ENCODE measurements at regions not wholly inside any gene's neighbourhood (a gene's known extent, or its start where the extent isn't known, plus 50 kb on each side); places are given as distances from the start of the nearest gene placed in this dataset.
"Not testable (repeated sequence)": the region's sequence is repeated elsewhere in the genome, so short reads cannot be mapped to it uniquely, and the experiment has no call there.

GRCh38 chr1:217977943-217978342, 307.1 kb upstream of the RRP15 start:
- Mint-ChIP-seq H3K27ac (no peak overlapping the region), H3K9me3 (peaks cover 10% of the 10 kb centered on the region), H3K4me3 (no peak overlapping the region), H3K4me1 (ENCODE audit: low read depth) (no peaks in the 10 kb centered on the region), H3K27me3 (no peaks in the 10 kb centered on the region), H3K36me3 (no peaks in the 10 kb centered on the region)
- intact Hi-C loops (cut with micrococcal nuclease) = no loop called here
- ChIA-PET CTCF (no interaction called here), POLR2A (no interaction called here)
- DNase-seq = no peak

- DNase-seq = no peak
- CTCF ChIA-PET = no interaction called here
- POLR2A ChIA-PET = no interaction called here
- peaks cover 4% of the 10 kb centered on the region for H3K9me3 Mint-ChIP-seq
- H3K27ac Mint-ChIP-seq = no peak overlapping the region
- H3K4me1 Mint-ChIP-seq (ENCODE audit: low read depth) = no peaks in the 10 kb centered on the region
- H3K4me3 Mint-ChIP-seq = no peak overlapping the region
- no peaks in the 10 kb centered on the region for H3K36me3 Mint-ChIP-seq
- H3K27me3 Mint-ChIP-seq = no peaks in the 10 kb centered on the region
- intact Hi-C loops (cut with micrococcal nuclease) = no loop called here
These were observed 303.7 kb upstream of the RRP15 start for GRCh38 chr1:217981430-217981829.

GRCh38 chr1:217982331-217983050, 302.6 kb upstream of the RRP15 start:
- POLR2A ChIA-PET = no interaction called here
- Mint-ChIP-seq H3K4me3 (no peak overlapping the region), H3K27me3 (no peaks in the 10 kb centered on the region), H3K4me1 (ENCODE audit: low read depth) (no peaks in the 10 kb centered on the region), H3K9me3 (no peaks in the 10 kb centered on the region), H3K27ac (no peak overlapping the region), H3K36me3 (no peaks in the 10 kb centered on the region)
- CTCF ChIA-PET = no interaction called here
- no peak for DNase-seq
- intact Hi-C loops (cut with micrococcal nuclease) = no loop called here

GRCh38 chr1:217983051-217983375, 302.1 kb upstream of the RRP15 start:
- intact Hi-C loops (cut with micrococcal nuclease) = no loop called here
- no peaks in the 10 kb centered on the region for H3K27me3 Mint-ChIP-seq

GRCh38 chr1:217985641-217986040, 299.5 kb upstream of the RRP15 start:
- Mint-ChIP-seq H3K4me3 (no peak overlapping the region), H3K9me3 (no peaks in the 10 kb centered on the region), H3K27ac (no peak overlapping the region), H3K4me1 (ENCODE audit: low read depth) (no peaks in the 10 kb centered on the region), H3K27me3 (no peaks in the 10 kb centered on the region), H3K36me3 (no peaks in the 10 kb centered on the region)
- CTCF ChIA-PET = no interaction called here
- DNase-seq = no peak
- intact Hi-C loops (cut with micrococcal nuclease) = no loop called here
- POLR2A ChIA-PET = no interaction called here

More at GRCh38 chr1:217983051-217983375, 302.1 kb upstream of the RRP15 start:
- no peak for DNase-seq
- Mint-ChIP-seq H3K36me3 (no peaks in the 10 kb centered on the region), H3K27ac (no peak overlapping the region), H3K9me3 (no peaks in the 10 kb centered on the region), H3K4me1 (ENCODE audit: low read depth) (no peaks in the 10 kb centered on the region), H3K4me3 (no peak overlapping the region)
- ChIA-PET POLR2A (no interaction called here), CTCF (no interaction called here)

GRCh38 chr1:217989510-217989909, 295.6 kb upstream of the RRP15 start:
- no peaks in the 10 kb centered on the region for H3K36me3 Mint-ChIP-seq
- no peaks in the 10 kb centered on the region for H3K27me3 Mint-ChIP-seq
- no peak overlapping the region for H3K4me3 Mint-ChIP-seq
- CTCF ChIA-PET = no interaction called here
- POLR2A ChIA-PET = no interaction called here
- H3K9me3 Mint-ChIP-seq = no peaks in the 10 kb centered on the region
- intact Hi-C loops (cut with micrococcal nuclease) = no loop called here
- DNase-seq = no peak
- no peak overlapping the region for H3K27ac Mint-ChIP-seq
- H3K4me1 Mint-ChIP-seq (ENCODE audit: low read depth) = no peaks in the 10 kb centered on the region

- H3K4me3 Mint-ChIP-seq = no peak overlapping the region
- CTCF ChIA-PET = no interaction called here
- no peaks in the 10 kb centered on the region for H3K4me1 Mint-ChIP-seq (ENCODE audit: low read depth)
- H3K27me3 Mint-ChIP-seq = no peaks in the 10 kb centered on the region
- peaks cover 2% of the 10 kb centered on the region for H3K9me3 Mint-ChIP-seq
- intact Hi-C loops (cut with micrococcal nuclease) = no loop called here
- POLR2A ChIA-PET = no interaction called here
- no peak for DNase-seq
- no peak overlapping the region for H3K27ac Mint-ChIP-seq
- no peaks in the 10 kb centered on the region for H3K36me3 Mint-ChIP-seq
These were observed 291.7 kb upstream of the RRP15 start for GRCh38 chr1:217993439-217993838.

- H3K27me3 Mint-ChIP-seq; H3K4me1 Mint-ChIP-seq (ENCODE audit: low read depth); H3K4me3 Mint-ChIP-seq; POLR2A ChIA-PET; H3K27ac Mint-ChIP-seq; H3K9me3 Mint-ChIP-seq; intact Hi-C loops (cut with micrococcal nuclease); DNase-seq; CTCF ChIA-PET; H3K36me3 Mint-ChIP-seq: not testable (repeated sequence)
These were observed 276.8 kb upstream of the RRP15 start for GRCh38 chr1:218008296-218008695.

GRCh38 chr1:218015106-218015505, 270.0 kb upstream of the RRP15 start:
- intact Hi-C loops (cut with micrococcal nuclease); H3K4me3 Mint-ChIP-seq; DNase-seq; POLR2A ChIA-PET; H3K9me3 Mint-ChIP-seq; H3K27me3 Mint-ChIP-seq; CTCF ChIA-PET; H3K36me3 Mint-ChIP-seq; H3K4me1 Mint-ChIP-seq (ENCODE audit: low read depth); H3K27ac Mint-ChIP-seq: not testable (repeated sequence)

- ChIA-PET POLR2A (no interaction called here), CTCF (no interaction called here)
- intact Hi-C loops (cut with micrococcal nuclease) = no loop called here
- Mint-ChIP-seq H3K27me3 (no peaks in the 10 kb centered on the region), H3K9me3 (peaks cover 8% of the 10 kb centered on the region), H3K4me1 (ENCODE audit: low read depth) (no peaks in the 10 kb centered on the region), H3K4me3 (no peak overlapping the region), H3K27ac (no peak overlapping the region), H3K36me3 (no peaks in the 10 kb centered on the region)
- no peak for DNase-seq
These were observed 260.8 kb upstream of the RRP15 start for GRCh38 chr1:218024211-218024720.

- POLR2A ChIA-PET = no interaction called here
- H3K9me3 Mint-ChIP-seq = peaks cover 8% of the 10 kb centered on the region
- no peak for DNase-seq
- H3K4me1 Mint-ChIP-seq (ENCODE audit: low read depth) = no peaks in the 10 kb centered on the region
- CTCF ChIA-PET = no interaction called here
- no peaks in the 10 kb centered on the region for H3K36me3 Mint-ChIP-seq
- intact Hi-C loops (cut with micrococcal nuclease) = no loop called here
- H3K4me3 Mint-ChIP-seq = no peak overlapping the region
- H3K27ac Mint-ChIP-seq = no peak overlapping the region
- H3K27me3 Mint-ChIP-seq = no peaks in the 10 kb centered on the region
These were observed 259.6 kb upstream of the RRP15 start for GRCh38 chr1:218025454-218025853.

GRCh38 chr1:218027152-218027551, 257.9 kb upstream of the RRP15 start:
- H3K27me3 Mint-ChIP-seq = no peaks in the 10 kb centered on the region
- ChIA-PET CTCF (no interaction called here), POLR2A (no interaction called here)
- no peaks in the 10 kb centered on the region for H3K36me3 Mint-ChIP-seq
- no peak for DNase-seq
- no peak overlapping the region for H3K27ac Mint-ChIP-seq
- H3K4me1 Mint-ChIP-seq (ENCODE audit: low read depth) = no peaks in the 10 kb centered on the region
- intact Hi-C loops (cut with micrococcal nuclease) = no loop called here
- H3K9me3 Mint-ChIP-seq = peaks cover 8% of the 10 kb centered on the region
- no peak overlapping the region for H3K4me3 Mint-ChIP-seq

- Mint-ChIP-seq H3K36me3 (no peaks in the 10 kb centered on the region), H3K4me1 (ENCODE audit: low read depth) (no peaks in the 10 kb centered on the region), H3K4me3 (no peak overlapping the region), H3K27ac (no peak overlapping the region), H3K27me3 (no peaks in the 10 kb centered on the region), H3K9me3 (peaks cover 2% of the 10 kb centered on the region)
- intact Hi-C loops (cut with micrococcal nuclease) = no loop called here
- POLR2A ChIA-PET = no interaction called here
- no peak for DNase-seq
- CTCF ChIA-PET = interaction anchor here (1.2 kb wide), 1 partner anchor 34 kb away, joined by 3 read pairs; no protein-coding TSS in a partner anchor
These were observed 254.2 kb upstream of the RRP15 start for GRCh38 chr1:218030846-218031245.
